H9 (cell line): ENCODE measurements at regions not wholly inside any gene's neighbourhood (a gene's known extent, or its start where the extent isn't known, plus 50 kb on each side); places are given as distances from the start of the nearest gene placed in this dataset.

ENCODE experiments used
- DNase-seq: peaks from one replicate; pipeline ENCODE4 v3.0.0-alpha.2; 2017
- H2AFZ ChIP-seq: one replicate; pipeline ENCODE4 v1.6.1; 2013; ENCODE audit warnings: mild to moderate bottlenecking, low read length, control low read depth, moderate library complexity
- H2AK5ac ChIP-seq: 2 replicates; pipeline ENCODE4 v1.6.1; 2013; ENCODE audit warnings: low read length, control low read depth, mixed read lengths; ENCODE audit not compliant: insufficient read length
- H2BK120ac ChIP-seq: one replicate; pipeline ENCODE4 v1.6.1; 2013; ENCODE audit warnings: low read depth, mild to moderate bottlenecking, low read length, control low read depth, inconsistent platforms; ENCODE audit not compliant: poor library complexity, severe bottlenecking
- H2BK12ac ChIP-seq: 2 replicates; pipeline ENCODE4 v1.6.1; 2013; ENCODE audit warnings: low read length, control low read depth, mixed read lengths, low read depth; ENCODE audit not compliant: insufficient read length
- H2BK15ac ChIP-seq: 2 replicates; pipeline ENCODE4 v1.6.1; 2013; ENCODE audit warnings: low read depth, low read length, control low read depth
- H2BK20ac ChIP-seq: one replicate; pipeline ENCODE4 v1.6.1; 2013; ENCODE audit warnings: low read depth, mild to moderate bottlenecking, low read length, control low read depth, inconsistent platforms; ENCODE audit not compliant: poor library complexity, severe bottlenecking
- H2BK5ac ChIP-seq: 2 replicates; pipeline ENCODE4 v1.6.1; 2013; ENCODE audit warnings: low read length, control low read depth, mixed read lengths; ENCODE audit not compliant: insufficient read length
- H3K14ac ChIP-seq: 2 replicates; pipeline ENCODE4 v1.6.1; 2013; ENCODE audit warnings: low read length, control low read depth; ENCODE audit not compliant: insufficient read depth
- H3K18ac ChIP-seq: 2 replicates; pipeline ENCODE4 v1.6.1; 2013; ENCODE audit warnings: low read depth, mild to moderate bottlenecking, mixed read lengths, low read length, control low read depth; ENCODE audit not compliant: insufficient read length
- H3K23ac ChIP-seq: 2 replicates; pipeline ENCODE4 v1.6.1; 2013; ENCODE audit warnings: low read length, control low read depth, mixed read lengths, low read depth; ENCODE audit not compliant: insufficient read length
- H3K23me2 ChIP-seq: 2 replicates; pipeline ENCODE4 v1.6.1; 2013; ENCODE audit warnings: low read depth, mild to moderate bottlenecking, mixed read lengths, low read length, control low read depth; ENCODE audit not compliant: insufficient read length, poor library complexity, severe bottlenecking
- H3K27ac ChIP-seq: 2 replicates; pipeline ENCODE4 v1.5.1; 2013; ENCODE audit warnings: low read length, control low read depth, mixed read lengths, low read depth; ENCODE audit not compliant: insufficient read length
- H3K27me3 ChIP-seq: 2 replicates; pipeline ENCODE4 v1.6.1; 2013; ENCODE audit warnings: low read length, control low read depth, inconsistent platforms; ENCODE audit not compliant: insufficient read depth
- H3K4ac ChIP-seq: 2 replicates; pipeline ENCODE4 v1.6.1; 2013; ENCODE audit warnings: low read depth, mild to moderate bottlenecking, control low read depth, inconsistent platforms, low read length, moderate library complexity
- H3K4me1 ChIP-seq: 2 replicates; pipeline ENCODE4 v1.6.1; 2013; ENCODE audit warnings: low read length, control low read depth, inconsistent platforms; ENCODE audit not compliant: insufficient read depth
- H3K4me2 ChIP-seq: 2 replicates; pipeline ENCODE4 v1.6.1; 2013; ENCODE audit warnings: low read length, control low read depth, mixed read lengths; ENCODE audit not compliant: insufficient read length, insufficient read depth
- H3K56ac ChIP-seq: 2 replicates; pipeline ENCODE4 v1.6.1; 2013; ENCODE audit warnings: low read depth, mild to moderate bottlenecking, mixed read lengths, low read length, control low read depth; ENCODE audit not compliant: insufficient read length
- H3K79me1 ChIP-seq: 2 replicates; pipeline ENCODE4 v1.6.1; 2013; ENCODE audit warnings: low read depth, mild to moderate bottlenecking, moderate library complexity, low read length, control low read depth, inconsistent platforms; ENCODE audit not compliant: insufficient read depth, poor library complexity, severe bottlenecking
- H3K79me2 ChIP-seq: 2 replicates; pipeline ENCODE4 v1.6.1; 2013; ENCODE audit warnings: low read length, control low read depth, inconsistent platforms; ENCODE audit not compliant: insufficient read depth
- H3K9ac ChIP-seq: 2 replicates; pipeline ENCODE4 v1.6.1; 2013; ENCODE audit warnings: low read length, control low read depth, mixed read lengths; ENCODE audit not compliant: insufficient read length; ENCODE audit errors: extremely low read depth
- H3K9me3 ChIP-seq: one replicate; pipeline ENCODE4 v1.6.1; 2013; ENCODE audit warnings: low read depth, low read length, inconsistent platforms; ENCODE audit not compliant: control insufficient read depth
- H3T11ph ChIP-seq: one replicate; pipeline ENCODE4 v1.6.1; 2013; ENCODE audit warnings: mild to moderate bottlenecking, low read length, control low read depth, inconsistent platforms
- H4K20me1 ChIP-seq: one replicate; pipeline ENCODE4 v1.6.1; 2013; ENCODE audit not compliant: control insufficient read depth, insufficient read length, insufficient read depth
- H4K5ac ChIP-seq: 2 replicates; pipeline ENCODE4 v1.6.1; 2013; ENCODE audit warnings: low read depth, mild to moderate bottlenecking, mixed read lengths, low read length, control low read depth; ENCODE audit not compliant: insufficient read length
- H4K8ac ChIP-seq: replicated peaks from 2 replicates; pipeline ENCODE4 v1.6.1; 2013; ENCODE audit warnings: low read length, control low read depth, mixed read lengths, low read depth; ENCODE audit not compliant: insufficient read length
- H4K91ac ChIP-seq: 2 replicates; pipeline ENCODE4 v1.6.1; 2013; ENCODE audit warnings: low read depth, mild to moderate bottlenecking, moderate library complexity, mixed read lengths, low read length, control low read depth; ENCODE audit not compliant: insufficient read length
- H3K27ac Mint-ChIP-seq, 3 experiments: 2 replicates in 2 of 3; 3 replicates in 1 of 3; pipeline ENCODE4 v1.8.0; 2020 to 2021; ENCODE audit warnings: mixed read lengths in 3 of 3, mild to moderate bottlenecking in 1 of 3, moderate library complexity in 1 of 3
- H3K27me3 Mint-ChIP-seq: 2 replicates; pipeline ENCODE4 v1.8.0; 2021; ENCODE audit warnings: low read depth, mild to moderate bottlenecking, moderate library complexity, mixed read lengths
- H3K36me3 Mint-ChIP-seq, 3 experiments: 2 replicates in 2 of 3; 3 replicates in 1 of 3; pipeline ENCODE4 v1.8.0; 2020 to 2021; ENCODE audit warnings: low read depth in 3 of 3, mixed read lengths in 3 of 3; ENCODE audit not compliant: insufficient read depth in 1 of 3
- H3K4me1 Mint-ChIP-seq, 2 experiments: 2 replicates each; pipeline ENCODE4 v1.8.0; 2020; ENCODE audit warnings: mixed read lengths in 2 of 2
- H3K4me3 Mint-ChIP-seq, 2 experiments: 2 replicates in 1 of 2; 3 replicates in 1 of 2; pipeline ENCODE4 v1.8.0; 2020 to 2021; ENCODE audit warnings: mild to moderate bottlenecking in 2 of 2, mixed read lengths in 2 of 2, moderate library complexity in 1 of 2
- H3K9me3 Mint-ChIP-seq, 2 experiments: 2 replicates in 1 of 2; 3 replicates in 1 of 2; pipeline ENCODE4 v1.8.0; 2020; ENCODE audit warnings: mild to moderate bottlenecking in 2 of 2, mixed read lengths in 2 of 2, moderate library complexity in 1 of 2
- CTCF ChIP-seq: fragments of 200-600 bp; sonication (generic); conservative IDR thresholded peaks from 3 replicates; pipeline ENCODE4 v1.8.0; 2021; ENCODE audit warnings: antibody characterized with exemption, mild to moderate bottlenecking
- WGBS: extraction: QIAGEN DNeasy Blood & Tissue Kit; methylation state at CpG from one replicate; pipeline ENCODE4 v1.1.7; 2013; ENCODE audit warnings: missing lambda C conversion rate, low lambda C conversion rate, mixed read lengths; ENCODE audit not compliant: insufficient read length; ENCODE audit errors: extremely low coverage; 5-methylcytosine and 5-hydroxymethylcytosine counted together

- H3K23me2 ChIP-seq = no peaks in the 10 kb centered on the region
- H3K4me2 ChIP-seq = no peak overlapping the region
- Mint-ChIP-seq H3K27ac (no peak overlapping the region), H3K4me3 (no peak overlapping the region), H3K36me3 (peaks cover 9 to 17% (median 15%) of the 10 kb centered on the region in 3 experiments), H3K9me3 (peaks cover 34% of the 10 kb centered on the region in 2 experiments), H3K4me1 (no peaks in the 10 kb centered on the region), H3K27me3 (peaks cover 16% of the 10 kb centered on the region)
- H3K79me2 ChIP-seq = no peaks in the 10 kb centered on the region
- TF ChIP-seq CTCF = no peak
- H2BK20ac ChIP-seq = no peak overlapping the region
- WGBS = no CpG with 5 or more reads among the region's 6 CpGs
- H4K20me1 ChIP-seq = no peaks in the 10 kb centered on the region
- H2BK12ac ChIP-seq = no peak overlapping the region
- H3K23ac ChIP-seq = no peak overlapping the region
- no peak overlapping the region for H3K14ac ChIP-seq
- H2BK15ac ChIP-seq = no peak overlapping the region
- H3K4me1 ChIP-seq = no peaks in the 10 kb centered on the region
- H2AFZ ChIP-seq = no peak overlapping the region
- no peak overlapping the region for H4K8ac ChIP-seq
- no peak overlapping the region for H3K4ac ChIP-seq
- no peak overlapping the region for H2BK120ac ChIP-seq
- H3K56ac ChIP-seq = no peak overlapping the region
- H3T11ph ChIP-seq = no peak overlapping the region
- no peaks in the 10 kb centered on the region for H3K79me1 ChIP-seq
- H2BK5ac ChIP-seq = no peak overlapping the region
- H3K18ac ChIP-seq = no peak overlapping the region
- DNase-seq = no peak
- H3K27me3 ChIP-seq = no peaks in the 10 kb centered on the region
- no peak overlapping the region for H4K91ac ChIP-seq
- H2AK5ac ChIP-seq = no peak overlapping the region
- peaks cover 15% of the 10 kb centered on the region for H3K9me3 ChIP-seq
- no peak overlapping the region for H4K5ac ChIP-seq
- no peak overlapping the region for H3K27ac ChIP-seq
- no peak overlapping the region for H3K9ac ChIP-seq
Observed at GRCh38 chr1:30478283-30478682, 245.1 kb downstream of the MATN1 start.
